Neural cell (in vitro differentiated cells): ENCODE measurements at regions not wholly inside any gene's neighbourhood (a gene's known extent, or its start where the extent isn't known, plus 50 kb on each side); places are given as distances from the start of the nearest gene placed in this dataset.

Experiments used
- H2AFZ ChIP-seq: fragments of 200-600, 300-800 bp; sonication (generic), shearing (Covaris generic); 2 replicates; pipeline ENCODE4 v1.6.0; 2014; ENCODE audit warnings: low read depth, mild to moderate bottlenecking, antibody characterized with exemption, low read length, moderate library complexity
- H3F3A ChIP-seq: fragments of 200-600 bp; shearing (Covaris generic); 2 replicates; pipeline ENCODE4 v1.6.1; 2016; ENCODE audit warnings: mild to moderate bottlenecking, moderate library complexity, mixed read lengths, antibody characterized with exemption, low read length; ENCODE audit not compliant: insufficient read depth, poor library complexity, severe bottlenecking
- H3K27ac ChIP-seq: fragments of 200-600, 300-800 bp; sonication (generic), shearing (Covaris generic); 2 replicates; pipeline ENCODE4 v1.5.1; 2014; ENCODE audit warnings: mild to moderate bottlenecking, low read length, moderate library complexity
- H3K27me3 ChIP-seq: fragments of 300-800, 200-600 bp; sonication (generic), shearing (Covaris generic); 2 replicates; pipeline ENCODE4 v1.6.0; 2014; ENCODE audit warnings: mild to moderate bottlenecking, low read depth, low read length, moderate library complexity; ENCODE audit not compliant: insufficient read depth
- H3K36me3 ChIP-seq: fragments of 300-800, 200-600 bp; sonication (generic), shearing (Covaris generic); 2 replicates; pipeline ENCODE4 v1.5.1; 2014; ENCODE audit warnings: mild to moderate bottlenecking, antibody characterized with exemption, low read length, moderate library complexity; ENCODE audit not compliant: insufficient read depth
- H3K4me2 ChIP-seq: fragments of 300-800, 200-600 bp; sonication (generic), shearing (Covaris generic); 2 replicates; pipeline ENCODE4 v1.6.0; 2014; ENCODE audit warnings: mild to moderate bottlenecking, low read length
- H3K4me3 ChIP-seq: fragments of 300-800, 200-600 bp; sonication (generic), shearing (Covaris generic); 2 replicates; pipeline ENCODE4 v1.5.1; 2014; ENCODE audit warnings: mild to moderate bottlenecking, low read length, moderate library complexity
- H3K79me2 ChIP-seq: fragments of 200-600 bp; shearing (Covaris generic); replicated peaks from 2 replicates; pipeline ENCODE4 v1.6.0; 2014; ENCODE audit warnings: mild to moderate bottlenecking, low read length, moderate library complexity; ENCODE audit not compliant: insufficient read depth
- H3K9ac ChIP-seq: fragments of 300-800, 200-600 bp; sonication (generic), shearing (Covaris generic); 2 replicates; pipeline ENCODE4 v1.6.1; 2016; ENCODE audit warnings: mild to moderate bottlenecking, low read length, mixed read lengths
- H3K9me2 ChIP-seq: fragments of 200-600 bp; shearing (Covaris generic); 2 replicates; pipeline ENCODE4 v1.6.1; 2016; ENCODE audit warnings: mild to moderate bottlenecking, low read length, mixed read lengths; ENCODE audit not compliant: insufficient read depth
- H3K9me3 ChIP-seq: fragments of 200-600, 300-800 bp; sonication (generic), shearing (Covaris generic); 2 replicates; pipeline ENCODE4 v1.6.1; 2016; ENCODE audit warnings: mild to moderate bottlenecking, mixed run types, low read length, moderate library complexity, mixed read lengths
- H4K20me1 ChIP-seq: fragments of 200-600 bp; shearing (Covaris generic); 2 replicates; pipeline ENCODE4 v1.6.1; 2016; ENCODE audit warnings: mild to moderate bottlenecking, mixed run types; ENCODE audit not compliant: insufficient read depth
- CTCF ChIP-seq: fragments of 450-650 bp; IDR thresholded peaks from 2 replicates; pipeline ENCODE4 v1.5.1; 2014; ENCODE audit warnings: antibody characterized with exemption, mild to moderate bottlenecking, moderate library complexity; ENCODE audit not compliant: poor library complexity, severe bottlenecking
- EP300 ChIP-seq: fragments of 450-650 bp; conservative IDR thresholded peaks from 2 replicates; pipeline ENCODE4 v1.6.1; 2014; ENCODE audit warnings: antibody characterized with exemption, mild to moderate bottlenecking, moderate library complexity; ENCODE audit not compliant: poor library complexity, severe bottlenecking
- EZH2 ChIP-seq: fragments of 200-600, 300-800 bp; shearing (Covaris generic), sonication (generic); IDR thresholded peaks from 2 replicates; pipeline ENCODE4 v1.6.1; 2014; ENCODE audit warnings: antibody characterized with exemption, low read length, borderline replicate concordance, mild to moderate bottlenecking; ENCODE audit not compliant: insufficient read depth, poor library complexity, severe bottlenecking
- MXI1 ChIP-seq: fragments of 450-650 bp; conservative IDR thresholded peaks from 2 replicates; pipeline ENCODE4 v1.6.1; 2014; ENCODE audit warnings: antibody characterized with exemption, mild to moderate bottlenecking; ENCODE audit not compliant: poor library complexity, severe bottlenecking
- POLR2AphosphoS5 ChIP-seq: IDR thresholded peaks from 2 replicates; pipeline ENCODE4 v1.6.1; 2012
- RAD21 ChIP-seq: fragments of 450-650 bp; conservative IDR thresholded peaks from 2 replicates; pipeline ENCODE4 v1.6.1; 2014; ENCODE audit warnings: antibody characterized with exemption, mild to moderate bottlenecking, moderate library complexity
- REST ChIP-seq: IDR thresholded peaks from 2 replicates; pipeline ENCODE4 v1.6.1; 2012; ENCODE audit warnings: borderline replicate concordance
- SMC3 ChIP-seq: fragments of 450-650 bp; conservative IDR thresholded peaks from 2 replicates; pipeline ENCODE4 v1.6.1; 2014; ENCODE audit warnings: antibody characterized with exemption, mild to moderate bottlenecking, moderate library complexity; ENCODE audit not compliant: poor library complexity
- TAF1 ChIP-seq: IDR thresholded peaks from 2 replicates; pipeline ENCODE4 v1.6.1; 2012; ENCODE audit warnings: low read depth

GRCh38 chr3:68009900-68010299 lies 355.5 kb upstream of the SUCLG2 start:
- no peak overlapping the region for H3K4me2 ChIP-seq
- no peaks in the 10 kb centered on the region for H3K79me2 ChIP-seq
- no peak overlapping the region for H3K27ac ChIP-seq
- H3F3A ChIP-seq, result no peaks in the 10 kb centered on the region
- no peak overlapping the region for H2AFZ ChIP-seq
- no peaks in the 10 kb centered on the region for H3K9me3 ChIP-seq
- no peak overlapping the region for H3K9ac ChIP-seq
- H3K36me3 ChIP-seq, result no peaks in the 10 kb centered on the region
- H3K4me3 ChIP-seq, result no peak overlapping the region
- H3K9me2 ChIP-seq, result no peaks in the 10 kb centered on the region
- no peaks in the 10 kb centered on the region for H4K20me1 ChIP-seq
- no peak for TF ChIP-seq EZH2
- TF ChIP-seq MXI1, result no peak
- TF ChIP-seq POLR2AphosphoS5, result no peak
- TF ChIP-seq TAF1, result no peak
- TF ChIP-seq RAD21, result no peak
- no peak for TF ChIP-seq SMC3
- TF ChIP-seq CTCF, result no peak
- no peak for TF ChIP-seq EP300
- TF ChIP-seq REST, result no peak
- peaks cover 13% of the 10 kb centered on the region for H3K27me3 ChIP-seq

GRCh38 chr3:68007621-68008226 lies 353.3 kb upstream of the SUCLG2 start:
- Histone ChIP-seq H3K27ac (no peak overlapping the region), H3K27me3 (peaks cover 13% of the 10 kb centered on the region), H3K9ac (peak overlapping the region; percentile 45), H3K9me3 (no peaks in the 10 kb centered on the region), H2AFZ (peak overlapping the region; percentile 11), H3K79me2 (no peaks in the 10 kb centered on the region), H3K4me2 (no peak overlapping the region), H3K4me3 (peak overlapping the region; percentile 66), H3F3A (peaks cover 2% of the 10 kb centered on the region), H4K20me1 (no peaks in the 10 kb centered on the region), H3K9me2 (no peaks in the 10 kb centered on the region), H3K36me3 (no peaks in the 10 kb centered on the region)
- TF ChIP-seq RAD21 (peak; percentile 36), MXI1 (no peak), POLR2AphosphoS5 (no peak), SMC3 (no peak), REST (no peak), EP300 (no peak), EZH2 (no peak), CTCF (peak; percentile 65), TAF1 (no peak)
